Brain microvascular endothelial cell (primary cell): ENCODE measurements at regions not wholly inside any gene's neighbourhood (a gene's known extent, or its start where the extent isn't known, plus 50 kb on each side); places are given as distances from the start of the nearest gene placed in this dataset.
"Not testable (repeated sequence)": the region's sequence is repeated elsewhere in the genome, so short reads cannot be mapped to it uniquely, and the experiment has no call there.

ENCODE experiments used
- DNase-seq: peaks from one replicate; pipeline ENCODE4 v3.0.0-alpha.2; 2020
- H3K27ac ChIP-seq: fragments of 250-450 bp; sonication (Bioruptor Pico); 2 replicates; pipeline ENCODE4 v1.5.1; 2020; ENCODE audit warnings: mild to moderate bottlenecking, moderate library complexity
- H3K27me3 ChIP-seq: fragments of 250-450 bp; sonication (Bioruptor Pico); replicated peaks from 2 replicates; pipeline ENCODE4 v1.5.1; 2020; ENCODE audit warnings: mild to moderate bottlenecking
- H3K36me3 ChIP-seq: fragments of 250-450 bp; sonication (Bioruptor Pico); replicated peaks from 2 replicates; pipeline ENCODE4 v1.5.1; 2020; ENCODE audit warnings: mild to moderate bottlenecking
- H3K4me3 ChIP-seq: 2 replicates; pipeline ENCODE4 v1.5.1; 2011; ENCODE audit warnings: low read depth, mild to moderate bottlenecking, control low read depth, low read length, moderate library complexity
- in situ Hi-C: cut with HindIII; loops from 2 replicates; pipeline ENCODE4 v1.10.0; 2017; ENCODE audit warnings: low sequenced_read_pairs, low pct_ligation_motif_present
- TF ChIP-seq, protein P1 (sequence below): IDR thresholded peaks from 2 replicates; pipeline ENCODE4 v1.5.1; 2011; ENCODE audit warnings: low read depth, mild to moderate bottlenecking, moderate library complexity, low read length, control low read depth, inconsistent platforms; ENCODE audit errors: missing control alignments

DNA sequence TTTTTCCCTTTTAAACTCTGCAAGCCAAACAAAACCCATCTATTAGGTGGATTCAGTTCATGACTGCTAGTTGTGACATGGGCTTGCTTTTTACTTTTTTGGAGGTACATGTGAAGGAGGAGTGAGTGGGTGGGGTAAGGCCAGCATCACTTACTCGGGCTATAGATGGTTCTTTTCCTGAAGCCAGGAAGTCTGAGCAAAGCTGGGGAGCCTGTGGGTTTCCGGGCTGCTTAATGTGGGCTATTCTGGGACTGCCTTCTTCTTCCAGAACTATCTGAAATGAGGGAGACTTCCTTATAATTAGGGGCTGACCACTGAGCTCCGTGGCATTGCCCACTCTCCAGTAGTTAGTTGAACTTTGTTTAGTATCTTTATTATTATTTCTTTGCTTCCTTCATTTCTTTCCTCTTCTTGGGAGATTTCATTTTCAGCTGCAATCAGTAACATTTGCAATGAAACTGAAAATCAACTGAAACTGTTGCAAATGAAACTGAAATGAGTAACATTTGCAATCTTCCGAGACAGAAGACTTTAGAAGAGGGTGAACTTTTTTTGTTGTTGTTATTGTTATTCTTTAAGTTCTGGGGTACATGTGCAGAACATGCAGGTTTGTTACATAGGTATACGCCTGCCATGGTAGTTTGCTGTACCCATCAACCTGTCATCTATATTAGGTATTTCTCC lies 204.9 kb downstream of the LRRC70 start:
- Histone ChIP-seq H3K36me3 (no peaks in the 10 kb centered on the region), H3K27ac (no peak overlapping the region)

DNA sequence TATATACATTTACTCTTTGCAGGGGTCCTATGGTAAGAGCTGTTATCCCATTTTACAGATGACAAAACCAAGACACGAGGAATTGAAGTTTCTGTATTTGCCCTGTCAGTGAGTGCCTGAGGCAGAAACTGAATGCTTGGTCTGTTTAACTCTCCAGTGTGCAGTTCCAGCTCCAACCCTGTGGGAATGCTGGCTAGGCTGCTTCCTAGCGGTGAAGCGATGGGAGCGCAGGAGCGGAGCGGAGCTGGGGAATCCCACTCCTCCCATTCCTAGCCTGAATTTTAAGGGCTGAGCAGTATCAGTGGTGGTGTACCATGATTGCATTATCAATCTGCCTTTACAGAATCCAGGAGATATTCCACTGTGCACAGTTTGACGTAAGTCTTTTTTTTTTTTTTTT lies 202.3 kb downstream of the LRRC70 start:
- TF ChIP-seq, protein P1, sequence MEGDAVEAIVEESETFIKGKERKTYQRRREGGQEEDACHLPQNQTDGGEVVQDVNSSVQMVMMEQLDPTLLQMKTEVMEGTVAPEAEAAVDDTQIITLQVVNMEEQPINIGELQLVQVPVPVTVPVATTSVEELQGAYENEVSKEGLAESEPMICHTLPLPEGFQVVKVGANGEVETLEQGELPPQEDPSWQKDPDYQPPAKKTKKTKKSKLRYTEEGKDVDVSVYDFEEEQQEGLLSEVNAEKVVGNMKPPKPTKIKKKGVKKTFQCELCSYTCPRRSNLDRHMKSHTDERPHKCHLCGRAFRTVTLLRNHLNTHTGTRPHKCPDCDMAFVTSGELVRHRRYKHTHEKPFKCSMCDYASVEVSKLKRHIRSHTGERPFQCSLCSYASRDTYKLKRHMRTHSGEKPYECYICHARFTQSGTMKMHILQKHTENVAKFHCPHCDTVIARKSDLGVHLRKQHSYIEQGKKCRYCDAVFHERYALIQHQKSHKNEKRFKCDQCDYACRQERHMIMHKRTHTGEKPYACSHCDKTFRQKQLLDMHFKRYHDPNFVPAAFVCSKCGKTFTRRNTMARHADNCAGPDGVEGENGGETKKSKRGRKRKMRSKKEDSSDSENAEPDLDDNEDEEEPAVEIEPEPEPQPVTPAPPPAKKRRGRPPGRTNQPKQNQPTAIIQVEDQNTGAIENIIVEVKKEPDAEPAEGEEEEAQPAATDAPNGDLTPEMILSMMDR = no peak
- H3K4me3 ChIP-seq = no peak overlapping the region
- in situ Hi-C loops = no loop called here
- H3K36me3 ChIP-seq = no peaks in the 10 kb centered on the region
- DNase-seq = no peak
- no peaks in the 10 kb centered on the region for H3K27me3 ChIP-seq
- no peak overlapping the region for H3K27ac ChIP-seq

More for the DNA sequence above, 204.9 kb downstream of the LRRC70 start:
- H3K27me3 ChIP-seq = no peaks in the 10 kb centered on the region
- TF ChIP-seq, protein P1 = no peak
- DNase-seq = no peak
- in situ Hi-C loops = no loop called here
- H3K4me3 ChIP-seq = no peak overlapping the region

DNA sequence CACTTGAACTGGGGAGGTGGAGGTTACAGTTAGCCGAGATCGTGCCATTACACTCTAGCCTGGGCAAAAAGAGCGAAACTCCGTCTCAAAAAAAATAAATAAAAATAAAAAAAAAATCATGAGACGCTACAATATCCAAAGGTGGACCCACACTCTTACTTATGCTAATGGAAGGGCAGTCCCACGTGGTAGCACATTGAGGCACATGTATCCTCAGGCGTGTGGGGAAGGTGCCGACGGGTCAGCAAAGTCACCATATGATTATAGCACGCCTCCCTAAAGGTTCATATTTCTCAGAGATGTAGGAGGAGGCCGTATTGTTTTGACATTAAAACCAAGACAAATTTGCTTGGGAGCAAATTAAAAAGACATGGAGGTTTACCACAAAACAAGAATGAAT lies 201.6 kb downstream of the LRRC70 start:
- in situ Hi-C loops = no loop called here
- Histone ChIP-seq H3K27ac (no peak overlapping the region), H3K4me3 (no peak overlapping the region), H3K36me3 (no peaks in the 10 kb centered on the region), H3K27me3 (no peaks in the 10 kb centered on the region)
- DNase-seq = no peak
- TF ChIP-seq, protein P1 = no peak

DNA sequence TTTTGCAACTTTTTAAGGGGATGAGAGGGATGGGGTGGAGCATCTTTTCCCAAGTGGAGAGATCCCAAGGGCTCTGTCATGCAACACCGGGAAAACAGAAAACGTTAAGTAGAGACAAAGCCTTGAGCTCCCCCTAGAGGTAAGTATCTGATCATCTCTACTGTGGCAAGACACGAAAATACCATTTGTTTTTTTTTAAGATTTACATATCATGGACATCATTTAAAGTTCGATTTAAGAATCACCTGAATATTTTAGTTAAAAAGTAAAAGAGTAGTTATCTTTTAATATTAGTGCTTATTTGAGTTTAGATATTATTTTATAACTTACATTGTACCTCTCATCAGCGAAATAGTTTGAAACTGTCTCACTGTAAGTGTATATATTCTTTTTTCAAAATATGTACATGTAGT lies 200.4 kb downstream of the LRRC70 start:
- H3K27me3 ChIP-seq = no peaks in the 10 kb centered on the region
- in situ Hi-C loops = no loop called here
- peak; percentile 47 for DNase-seq
- TF ChIP-seq, protein P1 = peak; percentile 73
- H3K4me3 ChIP-seq = no peak overlapping the region
- no peaks in the 10 kb centered on the region for H3K36me3 ChIP-seq
- no peak overlapping the region for H3K27ac ChIP-seq

DNA sequence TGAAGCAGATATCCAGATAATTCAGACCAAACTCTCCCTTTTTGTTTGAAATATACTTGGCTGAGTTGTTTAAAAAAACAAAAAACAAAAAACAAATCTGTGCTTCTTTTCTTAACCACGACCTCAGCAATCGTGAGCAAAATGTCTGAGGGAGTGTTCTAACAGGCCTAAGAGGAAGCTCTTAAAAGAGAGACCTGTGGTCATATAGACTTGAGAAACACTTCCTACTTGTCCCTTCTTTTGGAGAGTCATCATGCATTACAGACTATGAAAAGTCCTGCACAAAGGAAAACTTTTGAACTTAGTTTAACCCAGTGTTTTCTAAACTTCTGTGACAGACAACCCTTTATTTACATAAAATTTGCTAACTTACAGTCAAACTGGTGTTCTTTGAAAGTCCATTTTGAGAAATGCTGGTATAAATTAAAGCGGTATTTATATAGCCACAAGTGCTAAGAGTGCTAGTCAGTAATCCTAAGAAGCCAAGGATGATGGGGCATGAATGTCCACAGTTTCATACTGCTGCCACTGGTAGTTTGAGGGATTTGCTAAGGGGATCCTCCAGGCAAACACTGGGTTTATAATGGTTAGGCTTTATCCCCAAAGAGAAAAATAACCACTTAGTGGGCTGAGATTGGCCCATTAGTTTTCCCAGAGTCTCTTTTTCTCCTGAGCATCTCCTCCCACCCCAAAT lies 199.8 kb downstream of the LRRC70 start:
- in situ Hi-C loops = no loop called here
- H3K27ac ChIP-seq = no peak overlapping the region
- no peaks in the 10 kb centered on the region for H3K36me3 ChIP-seq
- DNase-seq = no peak
- H3K4me3 ChIP-seq = no peak overlapping the region
- no peaks in the 10 kb centered on the region for H3K27me3 ChIP-seq
- TF ChIP-seq, protein P1 = no peak

DNA sequence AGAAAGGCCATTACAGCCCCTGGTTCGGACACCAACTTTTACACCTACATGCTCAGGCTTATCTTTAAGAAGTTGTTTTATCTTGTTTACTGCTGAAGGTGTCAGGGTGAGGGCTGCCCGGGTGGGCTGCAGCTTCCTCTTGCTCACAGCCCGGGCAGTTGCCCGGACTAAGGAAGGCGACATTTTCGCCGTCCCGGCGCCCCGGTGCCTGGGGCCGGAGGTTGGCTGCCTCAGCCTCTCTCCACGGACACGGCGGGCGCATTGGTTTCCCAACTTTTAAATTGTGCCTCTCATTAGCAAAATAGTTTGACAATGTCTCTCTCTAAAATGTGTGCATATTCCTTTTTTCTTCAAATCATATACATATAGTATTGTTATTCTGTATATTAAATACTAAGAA lies 198.5 kb downstream of the LRRC70 start:
- H3K27ac ChIP-seq, H3K4me3 ChIP-seq, H3K36me3 ChIP-seq, H3K27me3 ChIP-seq, in situ Hi-C loops, DNase-seq: not testable (repeated sequence)

DNA sequence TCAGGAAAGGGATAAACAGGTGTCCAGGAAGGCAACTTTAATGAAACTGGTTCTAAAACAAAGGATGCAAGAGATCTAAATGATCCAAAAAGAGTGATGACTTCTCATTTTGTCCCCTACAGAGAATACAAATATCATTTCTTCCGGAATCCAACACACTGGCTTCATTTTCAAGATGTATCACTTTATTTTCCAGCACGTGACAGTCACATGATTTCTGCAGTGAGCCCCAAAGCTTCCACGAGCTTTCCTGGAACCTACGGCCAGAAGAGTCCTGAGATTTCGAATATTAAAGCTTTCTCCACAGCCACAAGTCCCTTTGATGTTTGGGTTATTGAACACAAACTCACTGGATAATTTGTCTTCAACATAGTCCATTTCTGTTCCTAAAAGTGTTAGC lies 198.0 kb downstream of the LRRC70 start:
- H3K27me3 ChIP-seq, H3K27ac ChIP-seq, in situ Hi-C loops, H3K4me3 ChIP-seq, DNase-seq, H3K36me3 ChIP-seq: not testable (repeated sequence)
